ENCODE measurements at regions not wholly inside any gene's neighbourhood (a gene's known extent, or its start where the extent isn't known, plus 50 kb on each side); places are given as distances from the start of the nearest gene placed in this dataset.
"Not testable (repeated sequence)": the region's sequence is repeated elsewhere in the genome, so short reads cannot be mapped to it uniquely, and the experiment has no call there.

GRCh38 chr10:2047679-2048078 is 310.4 kb upstream of the ADARB2 start:
- no peak for DNase-seq

DNA sequence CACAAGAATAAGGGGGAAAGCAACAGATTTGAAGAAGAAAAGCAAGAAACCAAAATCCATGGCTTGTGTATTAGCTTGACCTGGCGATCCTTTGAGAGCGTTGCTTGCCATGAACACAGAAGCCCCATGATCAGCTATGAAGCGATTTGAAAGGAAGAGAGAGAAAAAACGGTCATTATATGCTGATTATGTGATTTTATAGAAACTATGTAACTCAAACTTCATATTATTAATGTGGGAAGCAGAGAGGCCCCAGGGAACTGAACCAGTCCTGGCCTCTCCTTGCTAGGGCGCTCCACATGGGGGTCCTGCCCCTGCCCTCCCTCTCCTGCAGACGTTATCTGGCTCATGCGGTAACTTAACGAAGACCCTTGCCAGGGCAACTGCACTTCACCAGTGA is 306.1 kb upstream of the ADARB2 start:
- DNase-seq: no peak

DNA sequence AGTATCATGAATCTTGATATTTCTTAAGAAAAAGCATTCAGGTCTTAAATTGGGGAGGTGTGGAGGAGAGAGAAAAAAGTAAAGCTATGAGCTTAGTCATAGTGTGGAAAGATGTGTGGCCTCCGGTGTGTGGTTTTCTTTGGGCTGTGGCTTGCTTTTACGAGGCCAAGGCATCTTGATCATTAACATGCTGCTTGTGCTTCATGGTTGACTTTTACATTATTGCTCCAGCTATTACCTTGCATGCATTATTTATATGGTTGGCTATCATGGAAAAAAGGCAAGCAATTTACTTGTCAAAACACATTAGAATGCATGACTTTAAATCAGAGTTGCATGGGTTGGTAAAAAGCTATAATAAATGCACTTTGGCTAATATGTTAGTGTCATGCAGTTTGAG is 300.7 kb upstream of the ADARB2 start:
- DNase-seq: no peak

GRCh38 chr10:2037246-2037645 is 299.9 kb upstream of the ADARB2 start:
- no peak for DNase-seq

- DNase-seq: no peak
Measured at GRCh38 chr10:2036209-2036608, 298.9 kb upstream of the ADARB2 start.

DNA sequence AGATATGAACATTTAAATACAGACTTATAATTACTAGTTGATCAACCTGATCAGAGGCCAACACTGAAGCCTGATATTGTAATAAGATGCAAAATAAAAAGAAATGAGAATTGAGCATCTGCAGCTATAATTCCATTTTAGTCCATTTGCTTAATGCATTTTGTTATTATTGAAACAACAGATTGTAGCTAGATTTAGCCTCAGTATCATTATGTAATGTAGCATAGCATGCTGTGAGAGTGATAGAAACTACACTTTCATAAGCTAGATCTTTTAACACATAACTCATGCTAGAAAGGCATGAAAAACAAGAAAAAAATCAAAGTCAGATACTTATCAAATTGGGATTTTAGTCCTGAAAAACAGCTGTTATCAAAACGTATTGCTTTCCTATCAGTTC is 292.7 kb upstream of the ADARB2 start:
- DNase-seq: no peak

DNA sequence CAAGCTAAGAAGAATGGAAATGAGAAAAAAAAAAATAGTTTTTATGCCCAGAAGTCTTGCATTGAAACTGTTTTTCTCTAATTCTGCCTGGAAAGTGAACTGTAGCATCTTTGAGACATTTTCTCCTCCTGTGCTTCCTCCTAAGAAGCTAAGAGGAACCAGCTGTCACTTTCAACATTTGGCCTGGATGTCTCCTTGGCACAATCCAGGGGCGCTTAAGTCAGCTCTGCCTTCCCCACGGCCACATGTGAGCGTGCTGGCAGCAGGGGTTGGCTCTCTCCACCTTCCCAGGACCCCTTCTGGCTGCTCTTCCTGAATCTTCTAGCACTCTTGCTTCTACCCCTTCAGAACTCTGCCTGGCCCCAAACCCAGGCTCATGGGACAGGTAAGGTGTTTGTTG is 289.6 kb upstream of the ADARB2 start:
- DNase-seq: no peak

- not testable (repeated sequence) for DNase-seq
Measured at GRCh38 chr10:2024750-2025149, 287.4 kb upstream of the ADARB2 start.

DNA sequence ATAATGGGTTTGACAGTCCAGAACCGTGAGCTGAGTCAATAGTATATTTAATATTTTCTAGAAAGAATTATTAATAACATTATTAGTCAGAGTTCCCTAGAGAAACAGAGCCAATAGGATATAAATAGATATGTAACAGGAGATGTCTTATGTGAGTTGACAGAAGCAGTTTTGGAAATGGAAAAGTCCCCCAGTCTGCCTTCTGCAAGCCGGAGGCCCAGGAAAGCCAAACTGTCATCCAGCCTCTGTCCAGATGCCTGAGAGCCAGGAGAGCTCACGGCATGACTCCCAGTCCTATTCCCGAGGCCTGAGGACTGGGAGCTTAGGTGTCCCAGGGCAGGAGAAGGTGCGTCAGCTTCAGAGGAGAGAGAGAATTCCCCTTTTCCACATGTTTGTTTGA is 286.4 kb upstream of the ADARB2 start:
- DNase-seq: no peak

GRCh38 chr10:2022401-2022800 is 285.1 kb upstream of the ADARB2 start:
- no peak for DNase-seq

GRCh38 chr10:2020836-2021235 is 283.5 kb upstream of the ADARB2 start:
- DNase-seq: no peak

- no peak for DNase-seq
Measured at GRCh38 chr10:2019803-2020202, 282.5 kb upstream of the ADARB2 start.

DNA sequence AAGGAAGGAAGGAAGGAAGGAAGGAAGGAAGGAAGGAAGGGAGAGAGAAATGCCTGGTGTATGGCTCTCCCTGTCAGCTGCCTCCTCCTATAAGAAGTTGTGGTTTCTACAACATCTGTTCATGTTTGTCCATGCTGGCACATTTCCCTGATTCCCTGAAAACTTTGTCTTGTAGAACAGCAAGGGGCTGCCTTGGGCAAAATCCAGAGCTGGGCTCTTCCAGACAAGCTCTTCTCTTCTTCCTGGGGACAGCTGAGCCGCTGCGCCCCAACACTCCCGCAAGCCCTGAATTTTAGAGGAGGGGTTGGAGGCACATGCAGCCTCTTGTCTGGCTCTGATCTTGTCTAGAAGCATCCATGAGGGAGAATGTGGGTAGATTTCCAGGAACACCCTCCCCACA is 282.0 kb upstream of the ADARB2 start:
- no peak for DNase-seq

GRCh38 chr10:2014541-2014940 is 277.2 kb upstream of the ADARB2 start:
- no peak for DNase-seq

- no peak for DNase-seq
Measured at GRCh38 chr10:2012209-2012608, 274.9 kb upstream of the ADARB2 start.

- no peak for DNase-seq
Measured at GRCh38 chr10:2011106-2011716, 273.9 kb upstream of the ADARB2 start.

GRCh38 chr10:2005546-2005945 is 268.2 kb upstream of the ADARB2 start:
- DNase-seq: no peak

GRCh38 chr10:1992930-1993329 is 255.6 kb upstream of the ADARB2 start:
- no peak for DNase-seq

DNA sequence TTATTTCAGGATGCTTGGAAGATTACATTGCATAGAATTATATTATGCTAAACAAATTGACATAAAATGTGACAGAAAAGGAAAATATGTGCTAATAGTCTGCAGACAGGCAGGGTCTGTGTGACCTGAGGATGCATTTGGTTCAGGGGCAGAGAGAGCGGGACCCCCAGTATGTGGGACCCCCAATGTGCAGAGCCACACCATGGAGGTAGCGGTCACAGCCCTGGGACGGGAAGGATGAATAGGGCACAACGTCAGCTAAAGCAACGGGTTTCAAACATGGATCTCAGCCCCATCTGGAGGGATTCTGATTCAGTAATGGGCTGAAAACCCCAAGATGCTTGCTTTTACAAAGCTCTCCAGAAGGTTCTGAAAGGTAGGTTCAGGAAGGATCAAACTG is 251.8 kb upstream of the ADARB2 start:
- DNase-seq: no peak

DNA sequence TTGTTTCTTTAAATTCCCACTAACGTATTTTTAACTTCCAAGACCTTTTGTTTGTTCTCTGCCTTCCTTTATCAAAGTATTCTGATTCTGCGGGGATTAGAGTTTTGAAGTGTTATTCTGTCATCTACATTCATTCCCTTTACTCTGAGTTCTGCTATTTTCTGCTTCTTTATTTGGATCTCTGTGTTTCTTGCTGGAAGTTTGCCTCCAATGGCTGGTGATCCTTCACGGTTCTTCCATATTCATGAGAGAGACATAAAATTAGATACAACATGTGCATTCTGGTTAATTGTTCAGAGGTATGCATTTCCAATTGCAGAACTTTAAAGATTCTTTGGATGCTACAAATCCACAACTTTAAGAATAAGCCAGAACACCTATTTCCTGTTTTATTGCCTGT is 244.7 kb upstream of the ADARB2 start:
- no peak for DNase-seq

GRCh38 chr10:1980459-1980858 is 243.1 kb upstream of the ADARB2 start:
- DNase-seq: no peak

DNA sequence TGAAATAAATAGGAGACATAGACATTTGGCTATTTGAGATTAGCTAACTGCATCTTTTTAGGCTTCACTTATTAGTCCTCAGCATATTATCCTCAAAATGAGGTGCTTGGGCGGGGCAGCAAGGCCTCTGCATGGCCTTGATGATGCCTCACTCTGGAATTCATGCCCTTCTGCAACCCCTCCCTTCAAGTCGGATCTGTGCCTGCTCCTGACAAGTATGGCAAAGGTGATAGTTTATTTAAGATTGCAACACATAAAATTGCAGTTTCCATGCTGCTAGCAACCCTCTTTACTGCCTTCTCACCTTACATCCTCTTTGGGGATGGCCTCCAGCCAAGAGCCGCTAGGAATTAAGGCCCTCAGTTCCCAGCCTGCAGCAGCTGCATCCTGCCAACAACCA is 241.3 kb upstream of the ADARB2 start:
- DNase-seq: no peak

GRCh38 chr10:1977461-1977860 is 240.1 kb upstream of the ADARB2 start:
- no peak for DNase-seq

DNA sequence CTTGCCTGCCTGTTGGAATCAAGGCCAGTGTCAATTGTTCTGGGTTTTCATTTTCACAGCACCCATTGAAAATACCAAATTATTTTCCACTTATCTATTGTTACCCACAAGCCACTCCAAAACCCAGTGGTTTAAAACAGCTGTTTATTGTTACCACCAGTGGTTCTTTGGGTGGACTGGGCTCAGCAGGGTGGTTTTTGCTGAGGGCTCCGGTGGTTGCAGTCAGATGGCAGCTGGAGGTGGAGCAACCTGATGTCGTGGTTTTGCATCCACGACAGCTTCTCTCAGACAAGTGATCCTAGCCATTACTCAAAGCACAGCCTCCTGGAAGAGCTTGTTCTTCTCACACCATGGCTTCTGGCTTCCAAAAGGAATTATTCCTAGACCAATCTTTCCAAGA is 235.1 kb upstream of the ADARB2 start:
- no peak for DNase-seq

- no peak for DNase-seq
Measured at GRCh38 chr10:1968257-1969033, 231.1 kb upstream of the ADARB2 start.
